CD4-positive, CD25-positive, alpha-beta regulatory T cell (primary cell): ENCODE measurements at regions not wholly inside any gene's neighbourhood (a gene's known extent, or its start where the extent isn't known, plus 50 kb on each side); places are given as distances from the start of the nearest gene placed in this dataset.

Experiments
- ATAC-seq, 2 donors: fragments of 150-1000 bp; cut with Tn5 transposase; one replicate each; pipeline ENCODE4 v1.10.0; 2021; ENCODE audit warnings: low read depth in 2 of 2, moderate number of reproducible peaks in 2 of 2, moderate library complexity in 1 of 2
- DNase-seq, 3 donors: peaks; one replicate each; pipeline versions ENCODE4 v3.0.0 to v3.0.0-alpha.2; 2012 to 2022; ENCODE audit warnings: mixed read lengths in 1 of 3
- H3K27ac ChIP-seq: one replicate; pipeline ENCODE4 v1.7.0; 2013; ENCODE audit warnings: mild to moderate bottlenecking, low read length; ENCODE audit not compliant: insufficient read depth, poor library complexity, severe bottlenecking
- H3K27me3 ChIP-seq: one replicate; pipeline ENCODE4 v1.7.0; 2013; ENCODE audit warnings: low read length; ENCODE audit not compliant: control insufficient read depth, insufficient read depth
- H3K36me3 ChIP-seq: one replicate; pipeline ENCODE4 v1.7.0; 2013; ENCODE audit warnings: mild to moderate bottlenecking, low read length, moderate library complexity; ENCODE audit not compliant: control insufficient read depth, insufficient read depth
- H3K4me1 ChIP-seq: 2 replicates; pipeline ENCODE4 v1.7.0; 2013; ENCODE audit warnings: mild to moderate bottlenecking, low read length; ENCODE audit not compliant: insufficient read depth, control insufficient read depth, poor library complexity, severe bottlenecking
- H3K4me3 ChIP-seq: one replicate; pipeline ENCODE4 v1.7.0; 2013; ENCODE audit warnings: low read depth, mild to moderate bottlenecking, low read length, moderate library complexity
- H3K9me3 ChIP-seq, 2 experiments: 1 replicate in 1 of 2; 2 replicates in 1 of 2; pipeline ENCODE4 v1.7.0; 2013; ENCODE audit warnings: low read length in 2 of 2, mild to moderate bottlenecking in 1 of 2, moderate library complexity in 1 of 2; ENCODE audit not compliant: control insufficient read depth in 2 of 2
- H3K27ac Mint-ChIP-seq, 3 donors: one replicate each; pipeline ENCODE4 v1.8.0; 2020 to 2022; ENCODE audit warnings: mild to moderate bottlenecking in 3 of 3, mixed read lengths in 3 of 3, moderate library complexity in 2 of 3
- H3K27me3 Mint-ChIP-seq: one replicate; pipeline ENCODE4 v1.8.0; 2022; ENCODE audit warnings: mild to moderate bottlenecking, mixed read lengths
- H3K36me3 Mint-ChIP-seq: one replicate; pipeline ENCODE4 v1.8.0; 2020; ENCODE audit warnings: mixed read lengths
- H3K4me1 Mint-ChIP-seq, 4 donors: one replicate each; pipeline ENCODE4 v1.8.0; 2020 to 2022; ENCODE audit warnings: mixed read lengths in 4 of 4, mild to moderate bottlenecking in 1 of 4
- H3K4me3 Mint-ChIP-seq, 4 donors: one replicate each; pipeline ENCODE4 v1.8.0; 2020 to 2022; ENCODE audit warnings: mild to moderate bottlenecking in 4 of 4, mixed read lengths in 4 of 4, moderate library complexity in 3 of 4
- H3K9me3 Mint-ChIP-seq, 7 donors: one replicate each; pipeline ENCODE4 v1.8.0; 2020 to 2022; ENCODE audit warnings: mixed read lengths in 7 of 7, mild to moderate bottlenecking in 3 of 7, moderate library complexity in 2 of 7

DNA sequence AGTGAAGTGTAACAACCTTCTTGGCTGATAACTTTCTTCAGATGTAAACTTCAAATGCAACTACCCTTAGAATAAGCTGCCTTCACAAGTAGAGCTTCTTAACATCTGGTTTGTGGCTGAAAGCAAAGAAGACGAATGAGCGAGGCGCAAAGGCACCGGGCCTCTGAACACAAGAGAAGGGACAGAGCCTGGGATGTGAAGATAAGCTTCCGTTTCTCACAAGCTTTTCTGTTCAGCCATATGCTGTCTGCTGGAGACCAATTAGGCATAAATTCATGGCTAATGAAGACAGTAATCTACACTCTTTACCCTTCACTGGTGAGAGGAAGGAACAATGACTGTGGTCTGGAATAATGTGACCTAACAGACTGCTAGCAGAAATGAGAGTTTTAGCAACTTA lies 195.2 kb downstream of the ATXN7L3B start:
- Histone ChIP-seq H3K4me3 (no peak overlapping the region), H3K4me1 (no peaks in the 10 kb centered on the region), H3K27ac (no peak overlapping the region), H3K27me3 (no peaks in the 10 kb centered on the region), H3K9me3 (no peaks in the 10 kb centered on the region), H3K36me3 (no peaks in the 10 kb centered on the region)
- H3K4me1 Mint-ChIP-seq = no peaks in the 10 kb centered on the region
- no peak overlapping the region for H3K27ac Mint-ChIP-seq
- no peaks in the 10 kb centered on the region for H3K27me3 Mint-ChIP-seq
- H3K9me3 Mint-ChIP-seq = peaks cover 0 to 4% (median 0%) of the 10 kb centered on the region in 7 donors
- DNase-seq (no peak), ATAC-seq (no peak)
- H3K4me3 Mint-ChIP-seq = no peak overlapping the region
- no peaks in the 10 kb centered on the region for H3K36me3 Mint-ChIP-seq

DNA sequence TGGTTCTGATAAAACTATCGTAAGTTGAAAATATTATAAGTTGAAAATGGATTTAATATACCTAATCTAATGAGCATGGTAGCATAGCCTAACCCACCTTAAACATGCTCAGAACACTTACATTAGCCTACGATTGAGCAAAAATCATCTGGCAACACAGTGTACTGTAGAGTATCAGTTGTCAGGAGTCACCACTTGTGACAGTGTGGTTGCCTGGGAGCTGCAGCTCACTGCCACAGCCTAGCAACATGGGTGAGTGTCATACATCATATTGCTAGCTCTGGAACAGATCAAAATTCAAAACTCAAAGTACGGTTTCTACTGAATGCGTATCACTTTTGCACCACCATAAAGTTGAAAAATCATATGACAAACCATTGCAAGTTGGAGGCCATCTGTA lies 203.5 kb downstream of the ATXN7L3B start:
- H3K4me3 ChIP-seq = no peak overlapping the region
- Mint-ChIP-seq H3K9me3 (peaks cover 0 to 3% (median 0%) of the 10 kb centered on the region in 7 donors), H3K4me3 (no peak overlapping the region), H3K27me3 (no peaks in the 10 kb centered on the region), H3K4me1 (no peaks in the 10 kb centered on the region), H3K36me3 (no peaks in the 10 kb centered on the region), H3K27ac (no peak overlapping the region)
- no peaks in the 10 kb centered on the region for H3K4me1 ChIP-seq
- no peaks in the 10 kb centered on the region for H3K9me3 ChIP-seq
- DNase-seq (no peak), ATAC-seq (no peak)
- H3K36me3 ChIP-seq = no peaks in the 10 kb centered on the region
- no peak overlapping the region for H3K27ac ChIP-seq
- H3K27me3 ChIP-seq = no peaks in the 10 kb centered on the region

DNA sequence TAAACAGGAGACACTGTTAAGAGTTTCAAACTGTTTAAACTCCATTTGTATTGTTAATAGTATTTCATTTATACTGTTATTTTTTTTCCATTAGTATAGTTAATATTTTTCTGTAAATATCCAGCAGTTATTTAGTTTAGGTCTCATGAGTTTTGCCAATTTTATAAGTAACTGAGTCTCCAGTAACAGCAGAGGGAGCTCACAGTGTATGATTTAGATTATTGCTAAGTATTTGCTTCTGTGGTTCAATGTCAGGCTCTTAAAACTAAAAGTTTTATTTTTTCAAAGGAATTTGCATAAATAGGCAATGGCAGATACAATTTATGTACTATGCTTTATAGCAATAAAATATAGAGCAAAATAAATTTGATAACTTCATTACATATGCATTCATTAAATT lies 209.7 kb downstream of the ATXN7L3B start:
- H3K9me3 ChIP-seq = no peaks in the 10 kb centered on the region
- H3K4me3 Mint-ChIP-seq = no peak overlapping the region
- no peaks in the 10 kb centered on the region for H3K4me1 Mint-ChIP-seq
- peaks cover 0 to 3% (median 0%) of the 10 kb centered on the region in 7 donors for H3K9me3 Mint-ChIP-seq
- H3K36me3 Mint-ChIP-seq = no peaks in the 10 kb centered on the region
- H3K36me3 ChIP-seq = no peaks in the 10 kb centered on the region
- H3K4me1 ChIP-seq = no peaks in the 10 kb centered on the region
- DNase-seq = no peak
- no peak for ATAC-seq
- H3K27ac ChIP-seq = no peak overlapping the region
- H3K27ac Mint-ChIP-seq = no peak overlapping the region
- no peak overlapping the region for H3K4me3 ChIP-seq
- H3K27me3 Mint-ChIP-seq = no peaks in the 10 kb centered on the region
- H3K27me3 ChIP-seq = no peaks in the 10 kb centered on the region

DNA sequence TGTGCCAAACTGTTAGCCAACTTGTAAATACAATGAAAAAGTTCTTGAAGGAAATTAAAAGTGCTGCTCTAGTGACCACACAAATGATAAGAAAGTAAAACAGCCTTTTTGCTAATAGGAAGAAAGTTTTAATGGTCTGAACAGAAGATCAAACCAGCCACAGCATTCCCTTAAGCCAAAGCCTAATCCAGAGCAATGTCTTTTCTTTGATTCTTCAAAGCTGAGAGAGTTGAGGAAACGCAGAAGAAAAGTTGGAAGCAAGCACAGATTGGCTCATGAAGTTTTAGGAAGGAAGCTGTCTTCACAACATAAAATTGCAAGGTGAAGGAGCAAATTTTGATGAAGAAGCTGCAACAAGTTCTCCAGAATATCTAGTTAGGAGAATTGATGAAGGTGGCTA lies 213.8 kb downstream of the ATXN7L3B start:
- Histone ChIP-seq H3K4me3 (no peak overlapping the region), H3K27me3 (no peaks in the 10 kb centered on the region), H3K36me3 (no peaks in the 10 kb centered on the region), H3K4me1 (no peaks in the 10 kb centered on the region), H3K9me3 (no peaks in the 10 kb centered on the region), H3K27ac (no peak overlapping the region)
- no peak overlapping the region for H3K4me3 Mint-ChIP-seq
- ATAC-seq (no peak), DNase-seq (no peak)
- H3K27ac Mint-ChIP-seq = no peak overlapping the region
- no peaks in the 10 kb centered on the region for H3K27me3 Mint-ChIP-seq
- peaks cover 0 to 4% (median 0%) of the 10 kb centered on the region in 7 donors for H3K9me3 Mint-ChIP-seq
- H3K4me1 Mint-ChIP-seq = no peaks in the 10 kb centered on the region
- H3K36me3 Mint-ChIP-seq = no peaks in the 10 kb centered on the region

DNA sequence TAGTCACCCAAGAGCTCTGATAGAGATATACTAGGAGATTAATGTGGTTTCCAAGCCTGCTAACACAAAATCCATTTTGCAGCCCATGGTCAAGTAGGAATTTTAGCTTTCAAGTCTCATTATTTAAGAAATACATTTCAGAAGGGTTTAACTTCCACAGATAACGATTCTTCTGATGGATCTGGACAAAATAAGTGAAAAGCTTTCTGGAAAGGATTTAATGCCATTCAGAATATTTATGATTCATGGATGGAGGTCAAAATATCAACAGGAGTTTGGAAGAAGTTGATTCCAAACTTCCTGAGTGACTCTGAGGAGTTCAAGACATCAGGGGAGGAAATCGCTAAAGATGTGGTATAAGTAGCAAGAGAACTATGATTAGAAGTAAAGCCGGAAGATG lies 214.6 kb downstream of the ATXN7L3B start:
- Histone ChIP-seq H3K4me1 (no peaks in the 10 kb centered on the region), H3K9me3 (no peaks in the 10 kb centered on the region), H3K27ac (no peak overlapping the region), H3K4me3 (no peak overlapping the region), H3K27me3 (no peaks in the 10 kb centered on the region), H3K36me3 (no peaks in the 10 kb centered on the region)
- no peak overlapping the region for H3K27ac Mint-ChIP-seq
- H3K4me3 Mint-ChIP-seq = no peak overlapping the region
- no peaks in the 10 kb centered on the region for H3K27me3 Mint-ChIP-seq
- ATAC-seq (no peak), DNase-seq (no peak)
- no peaks in the 10 kb centered on the region for H3K36me3 Mint-ChIP-seq
- H3K4me1 Mint-ChIP-seq = no peaks in the 10 kb centered on the region
- peaks cover 0 to 6% (median 2%) of the 10 kb centered on the region in 7 donors for H3K9me3 Mint-ChIP-seq

DNA sequence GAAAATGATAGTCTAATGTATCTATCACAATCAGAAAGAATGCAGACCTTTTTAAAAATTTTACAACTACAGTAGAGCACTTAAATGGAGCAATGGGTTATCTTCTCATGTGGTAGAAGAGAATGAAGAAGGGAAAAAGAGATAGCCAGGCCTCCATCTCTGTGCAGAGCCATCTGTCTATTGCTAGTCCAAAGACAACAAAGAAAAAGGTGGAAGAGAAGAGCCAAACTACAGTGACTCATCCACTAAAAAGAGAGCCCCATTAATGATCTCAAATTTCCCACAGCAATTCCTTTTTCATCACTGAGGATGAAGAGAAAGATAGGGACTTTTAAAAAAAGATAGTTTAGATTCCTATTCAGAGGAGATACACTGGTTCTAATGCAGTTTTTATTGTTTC lies 232.9 kb downstream of the ATXN7L3B start:
- Histone ChIP-seq H3K4me1 (no peaks in the 10 kb centered on the region), H3K9me3 (no peaks in the 10 kb centered on the region), H3K36me3 (no peaks in the 10 kb centered on the region), H3K4me3 (no peak overlapping the region), H3K27me3 (no peaks in the 10 kb centered on the region), H3K27ac (no peak overlapping the region)
- Mint-ChIP-seq H3K9me3 (peaks cover 0 to 6% (median 0%) of the 10 kb centered on the region in 7 donors), H3K36me3 (no peaks in the 10 kb centered on the region), H3K4me3 (no peak overlapping the region), H3K27ac (no peak overlapping the region), H3K27me3 (no peaks in the 10 kb centered on the region), H3K4me1 (no peaks in the 10 kb centered on the region)
- no peak for ATAC-seq
- no peak for DNase-seq

DNA sequence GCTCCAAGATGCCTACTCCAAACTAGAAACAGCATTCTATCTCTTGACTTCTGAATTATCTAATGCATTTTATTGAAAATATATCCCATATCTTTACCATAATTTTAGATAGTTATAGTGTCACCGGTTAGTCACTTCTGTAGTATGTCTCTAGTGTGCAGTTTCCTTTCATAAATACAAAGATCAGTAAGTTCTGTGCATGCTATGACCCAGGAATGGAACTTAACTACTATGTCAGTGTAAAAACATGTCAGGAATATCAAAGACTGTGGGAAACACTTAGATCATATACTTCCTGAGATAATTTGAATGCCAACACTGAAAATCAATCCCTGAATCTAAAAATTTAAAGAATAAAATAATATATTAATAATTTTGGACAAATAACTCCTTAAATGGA lies 237.6 kb downstream of the ATXN7L3B start:
- Mint-ChIP-seq H3K4me3 (no peak overlapping the region), H3K4me1 (no peaks in the 10 kb centered on the region), H3K27me3 (no peaks in the 10 kb centered on the region), H3K27ac (no peak overlapping the region), H3K36me3 (no peaks in the 10 kb centered on the region), H3K9me3 (peaks cover 0 to 2% (median 0%) of the 10 kb centered on the region in 7 donors)
- Histone ChIP-seq H3K4me3 (no peak overlapping the region), H3K27ac (no peak overlapping the region), H3K9me3 (no peaks in the 10 kb centered on the region), H3K27me3 (no peaks in the 10 kb centered on the region), H3K36me3 (no peaks in the 10 kb centered on the region), H3K4me1 (no peaks in the 10 kb centered on the region)
- no peak for DNase-seq
- no peak for ATAC-seq

DNA sequence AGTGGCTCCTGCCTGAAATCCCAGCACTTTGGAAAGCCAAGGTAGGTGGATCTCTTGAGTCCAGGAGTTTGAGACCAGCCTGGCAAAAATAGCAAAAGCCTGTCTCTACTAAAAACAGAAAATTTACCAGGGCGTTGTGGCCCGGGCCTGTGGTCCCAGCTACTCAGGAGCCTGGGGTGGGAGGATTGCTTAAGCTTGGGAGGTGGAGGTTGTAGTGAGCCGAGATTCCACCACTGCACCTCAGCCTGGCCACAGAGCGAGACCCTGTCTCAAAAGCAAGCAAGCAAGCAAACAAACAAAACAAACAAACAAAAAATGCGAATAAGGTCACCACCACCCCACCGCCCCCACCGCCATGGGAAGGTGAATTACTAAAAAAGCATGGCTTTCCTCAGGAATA lies 238.7 kb downstream of the ATXN7L3B start:
- Mint-ChIP-seq H3K27ac (no peak overlapping the region), H3K4me3 (no peak overlapping the region), H3K27me3 (no peaks in the 10 kb centered on the region), H3K9me3 (peaks cover 0 to 2% (median 0%) of the 10 kb centered on the region in 7 donors), H3K4me1 (no peaks in the 10 kb centered on the region), H3K36me3 (no peaks in the 10 kb centered on the region)
- Histone ChIP-seq H3K27ac (no peak overlapping the region), H3K4me1 (no peaks in the 10 kb centered on the region), H3K9me3 (no peaks in the 10 kb centered on the region), H3K27me3 (no peaks in the 10 kb centered on the region), H3K4me3 (no peak overlapping the region), H3K36me3 (no peaks in the 10 kb centered on the region)
- DNase-seq = no peak
- no peak for ATAC-seq
